Transverse colon (tissue), 4 donors: ENCODE measurements at regions not wholly inside any gene's neighbourhood (a gene's known extent, or its start where the extent isn't known, plus 50 kb on each side); places are given as distances from the start of the nearest gene placed in this dataset.

Experiments
- CTCF ChIP-seq, 5 experiments: fragments of 200-600 bp in 3 of 5; fragments of 450-650 bp in 2 of 5; sonication (generic) in 3 of 5; IDR thresholded peaks; 1 replicate in 2 of 5; 2 replicates in 3 of 5; pipeline ENCODE4 v1.5.1; 2016 to 2017; ENCODE audit warnings: antibody characterized with exemption in 5 of 5, inconsistent platforms in 3 of 5, mild to moderate bottlenecking in 2 of 5, moderate library complexity in 1 of 5
- EP300 ChIP-seq: sonication (generic); formaldehyde crosslinking; IDR thresholded peaks from one replicate; pipeline ENCODE4 v1.6.1; 2017; ENCODE audit warnings: antibody characterized with exemption, low read depth
- POLR2A ChIP-seq: fragments of 450-650 bp; IDR thresholded peaks from one replicate; pipeline ENCODE4 v1.6.1; 2016; ENCODE audit warnings: antibody characterized with exemption, mild to moderate bottlenecking, moderate library complexity
- POLR2AphosphoS5 ChIP-seq, 3 donors: sonication (generic); formaldehyde crosslinking; IDR thresholded peaks; one replicate each; pipeline ENCODE4 v1.6.1; 2016; ENCODE audit warnings: antibody characterized with exemption in 3 of 3

GRCh38 chr12:68501226-68501625, 109.5 kb upstream of the RAP1B start:
- TF ChIP-seq CTCF (IDR thresholded peaks at IDR 0.05) (no peak), EP300 (no peak), POLR2A (no peak), POLR2AphosphoS5 (IDR thresholded peaks at IDR 0.05) (no peak)
